ENCODE measurements at regions not wholly inside any gene's neighbourhood (a gene's known extent, or its start where the extent isn't known, plus 50 kb on each side); places are given as distances from the start of the nearest gene placed in this dataset.

- H4K20me1 ChIP-seq (replicated peaks; ENCODE audit: control insufficient read depth, insufficient read depth, low read length): no peaks in the 10 kb centered on the region
- no peak for FAIRE-seq
- no peak for TF ChIP-seq HLTF (IDR thresholded peaks at IDR 0.05)
- TF ChIP-seq SMARCB1 (IDR thresholded peaks at IDR 0.05; ENCODE audit: insufficient read length, low read depth): no peak
- no peak for TF ChIP-seq IRF9 (tag; IDR thresholded peaks at IDR 0.05)
- TF ChIP-seq ZNF41 (CRISPR knock-in tag; conservative IDR thresholded peaks at IDR 0.05): no peak
- TF ChIP-seq IFI16 (CRISPR knock-in tag; IDR thresholded peaks at IDR 0.05): no peak
- no peak for TF ChIP-seq NR2C1 (IDR thresholded peaks at IDR 0.05)
- TF ChIP-seq NR2C1 (tag; IDR thresholded peaks at IDR 0.05): no peak
- TF ChIP-seq ZNF311 (CRISPR knock-in tag; IDR thresholded peaks at IDR 0.05): no peak
- no peak for TF ChIP-seq ETS2 (tag; IDR thresholded peaks at IDR 0.05; ENCODE audit: borderline replicate concordance, poor library complexity, severe bottlenecking)
- no peak for TF ChIP-seq RCOR1 (IDR thresholded peaks at IDR 0.05; ENCODE audit: borderline replicate concordance in 1 of 2, low read depth in 2 of 2, low read length in 2 of 2)
- TF ChIP-seq CBFB (CRISPR knock-in tag; IDR thresholded peaks at IDR 0.05): no peak
- no peak for TF ChIP-seq MEF2D (tag; conservative IDR thresholded peaks at IDR 0.05; ENCODE audit: low read depth)
- no peak for TF ChIP-seq E2F5 (CRISPR knock-in tag; IDR thresholded peaks at IDR 0.05)
- no peak for TF ChIP-seq XRCC5 (IDR thresholded peaks at IDR 0.05; ENCODE audit: low read depth, low read length)
- TF ChIP-seq HNRNPL (IDR thresholded peaks at IDR 0.05; ENCODE audit: low read depth, low read length): no peak
- TF ChIP-seq RBM22 (IDR thresholded peaks at IDR 0.05; ENCODE audit: low read depth, low read length, poor library complexity, severe bottlenecking): no peak
- no peak for TF ChIP-seq ZNF124 (CRISPR knock-in tag; IDR thresholded peaks at IDR 0.05)
- TF ChIP-seq FOXA1 (IDR thresholded peaks at IDR 0.05; ENCODE audit: borderline replicate concordance): no peak
- TF ChIP-seq KDM5B (IDR thresholded peaks at IDR 0.05; ENCODE audit: insufficient replicate concordance, low read depth, low read length): no peak
Observed at GRCh38 chrX:39125834-39126233, 324.6 kb downstream of the MID1IP1 start.

More at GRCh38 chrX:39125834-39126233, 324.6 kb downstream of the MID1IP1 start:
- Histone ChIP-seq H2AFZ (ENCODE audit: low read depth, low read length) (no peak overlapping the region), H3K79me2 (ENCODE audit: control insufficient read depth, insufficient read depth, low read length) (no peaks in the 10 kb centered on the region), H3K9ac (ENCODE audit: insufficient read depth in 1 of 2, low read depth in 2 of 2, low read length in 2 of 2) (no peak overlapping the region), H3K9me3 (replicated peaks; ENCODE audit: control insufficient read depth, insufficient read depth, low read depth, low read length) (no peaks in the 10 kb centered on the region), H3K4me2 (ENCODE audit: insufficient read depth, low read length) (no peak overlapping the region), H3K4me1 (replicated peaks in 1 of 2; ENCODE audit: control insufficient read depth in 2 of 2, insufficient read depth in 2 of 2, low read length in 2 of 2) (no peaks in the 10 kb centered on the region), H3K4me3 (no peak overlapping the region), H3K27ac (ENCODE audit: extremely low read depth, low read depth, low read length) (no peak overlapping the region), H3K36me3 (ENCODE audit: control insufficient read depth, insufficient read depth, low read length) (no peaks in the 10 kb centered on the region), H3K27me3 (ENCODE audit: control insufficient read depth in 2 of 2, insufficient read depth in 2 of 2, low read length in 2 of 2) (no peaks in the 10 kb centered on the region), H3K9me1 (ENCODE audit: control insufficient read depth, insufficient read depth, low read length) (no peaks in the 10 kb centered on the region)
- ChIA-PET CTCF (ENCODE audit: low intra/inter-chr PET ratio) (no interaction called here), POLR2A (no interaction called here)
- in situ Hi-C loops (cut with MboI): no loop called here
- DNase-seq (ENCODE audit: extremely low read depth in 1 of 4, low spot score in 3 of 4): no peak
- BruUV-seq (replicated peaks): no TSS peak
- intact Hi-C loops (cut with micrococcal nuclease): no loop called here
- WGBS (ENCODE audit: insufficient coverage, low coverage, missing lambda C conversion rate): 0% methylated on average over 1 of the region's 1 CpG
- no peak for ATAC-seq
